ENCODE measurements at regions not wholly inside any gene's neighbourhood (a gene's known extent, or its start where the extent isn't known, plus 50 kb on each side); places are given as distances from the start of the nearest gene placed in this dataset.

DNA sequence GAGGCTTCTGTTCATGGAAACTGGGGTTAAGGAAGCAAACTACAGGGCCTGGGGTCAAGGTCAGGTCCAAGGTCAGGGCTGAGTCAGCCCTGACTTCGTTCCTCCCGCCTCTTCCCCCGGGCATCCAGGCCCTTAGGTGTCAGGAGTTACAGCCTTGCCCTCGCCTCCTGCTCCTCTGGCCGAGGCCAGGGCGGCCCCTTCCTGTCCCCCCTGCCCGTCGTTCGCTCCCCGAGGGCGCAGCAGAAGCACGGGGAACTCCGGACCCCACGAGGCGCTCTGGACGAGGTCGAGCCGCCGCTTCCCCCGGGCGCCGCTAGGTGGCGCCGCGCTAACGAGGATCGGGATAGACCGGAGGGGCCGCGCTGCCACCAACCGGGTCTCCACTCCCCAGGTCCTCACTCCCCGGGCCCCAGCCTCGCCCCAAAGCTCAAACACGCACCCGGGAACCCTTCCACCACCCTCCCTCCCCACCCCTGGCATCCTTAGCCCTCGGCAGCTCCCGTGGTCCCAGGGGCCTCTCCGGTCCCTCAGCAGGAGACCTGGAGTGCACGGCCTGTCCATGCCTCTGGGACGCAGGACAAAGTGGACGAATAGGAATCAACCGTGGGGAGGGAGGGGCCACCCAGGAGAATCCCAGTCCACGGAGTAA is 59.2 kb upstream of the MYL10 start (continued):
- TF ChIP-seq RBBP5 (IDR thresholded peaks at IDR 0.05; ENCODE audit: borderline replicate concordance, low read depth, low read length) (0 out of 2 replicates have a peak, but pooled peaks have one; percentile 41), TAF1 (IDR thresholded peaks at IDR 0.05; ENCODE audit: low read depth, low read length) (0 out of 2 replicates have a peak, but pooled peaks have one; percentile 23), KDM4A (IDR thresholded peaks at IDR 0.05; ENCODE audit: low read depth, low read length, severe bottlenecking) (no peak)
